GM23338 (cell line): ENCODE measurements at regions not wholly inside any gene's neighbourhood (a gene's known extent, or its start where the extent isn't known, plus 50 kb on each side); places are given as distances from the start of the nearest gene placed in this dataset.
"Not testable (repeated sequence)": the region's sequence is repeated elsewhere in the genome, so short reads cannot be mapped to it uniquely, and the experiment has no call there.

Experiments used
- ATAC-seq: fragments of 200-7000 bp; cut with Tn5 transposase; 3 replicates; pipeline ENCODE4 v1.9.1; 2020
- DNase-seq: peaks from one replicate; pipeline ENCODE4 v3.0.0-alpha.2; 2015; ENCODE audit warnings: low spot score
- H2AFZ ChIP-seq: fragments of 200-600 bp; sonication (generic); 2 replicates; pipeline ENCODE4 v1.8.0; 2016; ENCODE audit warnings: antibody characterized with exemption, mild to moderate bottlenecking, moderate library complexity
- H3F3A ChIP-seq: fragments of 200-600 bp; sonication (generic); replicated peaks from 2 replicates; pipeline ENCODE4 v1.8.0; 2017; ENCODE audit warnings: antibody characterized with exemption, mixed run types, low read depth
- H3K27ac ChIP-seq: fragments of 200-600 bp; sonication (generic); 2 replicates; pipeline ENCODE4 v1.6.1; 2016; ENCODE audit warnings: low read depth
- H3K27me3 ChIP-seq: fragments of 200-600 bp; sonication (generic); 2 replicates; pipeline ENCODE4 v1.8.0; 2016; ENCODE audit warnings: mild to moderate bottlenecking, mixed run types, moderate library complexity; ENCODE audit not compliant: insufficient read depth
- H3K36me3 ChIP-seq: fragments of 200-600 bp; sonication (generic); 2 replicates; pipeline ENCODE4 v1.8.0; 2016; ENCODE audit warnings: mild to moderate bottlenecking; ENCODE audit not compliant: insufficient read depth
- H3K4me1 ChIP-seq: fragments of 200-600 bp; sonication (generic); 2 replicates; pipeline ENCODE4 v1.8.0; 2016; ENCODE audit warnings: mild to moderate bottlenecking, moderate library complexity; ENCODE audit not compliant: insufficient read depth
- H3K4me2 ChIP-seq: fragments of 200-600 bp; sonication (generic); 2 replicates; pipeline ENCODE4 v1.7.1; 2017; ENCODE audit warnings: mixed run types
- H3K4me3 ChIP-seq: fragments of 200-600 bp; sonication (generic); 2 replicates; pipeline ENCODE4 v1.6.1; 2016; ENCODE audit warnings: mixed run types
- H3K79me2 ChIP-seq: fragments of 200-600 bp; sonication (generic); replicated peaks from 2 replicates; pipeline ENCODE4 v1.8.0; 2017; ENCODE audit warnings: mild to moderate bottlenecking; ENCODE audit not compliant: insufficient read depth
- H3K9me2 ChIP-seq: fragments of 200-600 bp; sonication (generic); 2 replicates; pipeline ENCODE4 v1.8.0; 2017; ENCODE audit not compliant: insufficient read depth
- H4K20me1 ChIP-seq: fragments of 200-600 bp; sonication (generic); replicated peaks from 2 replicates; pipeline ENCODE4 v1.8.0; 2017; ENCODE audit warnings: mild to moderate bottlenecking; ENCODE audit not compliant: insufficient read depth
- H3K27ac Mint-ChIP-seq: 2 replicates; pipeline ENCODE4 v1.8.0; 2020; ENCODE audit warnings: inconsistent platforms, mild to moderate bottlenecking, moderate library complexity, mixed read lengths
- H3K27me3 Mint-ChIP-seq: 3 replicates; pipeline ENCODE4 v1.8.0; 2022; ENCODE audit warnings: low read depth, mild to moderate bottlenecking, moderate library complexity, mixed read lengths, inconsistent platforms; ENCODE audit not compliant: insufficient read depth, poor library complexity
- H3K36me3 Mint-ChIP-seq: 3 replicates; pipeline ENCODE4 v1.8.0; 2021; ENCODE audit warnings: low read depth, mild to moderate bottlenecking, inconsistent platforms, moderate library complexity, mixed read lengths
- H3K4me1 Mint-ChIP-seq: 3 replicates; pipeline ENCODE4 v1.8.0; 2020; ENCODE audit warnings: mild to moderate bottlenecking, inconsistent platforms, mixed read lengths
- H3K4me3 Mint-ChIP-seq: 3 replicates; pipeline ENCODE4 v1.8.0; 2021; ENCODE audit warnings: moderate library complexity, mild to moderate bottlenecking, inconsistent platforms, mixed read lengths
- H3K9me3 Mint-ChIP-seq: 3 replicates; pipeline ENCODE4 v1.8.0; 2020; ENCODE audit warnings: moderate library complexity, mild to moderate bottlenecking, inconsistent platforms, mixed read lengths
- CREB1 ChIP-seq: fragments of 250-450 bp; sonication (Bioruptor Pico); IDR thresholded peaks from 2 replicates; pipeline ENCODE4 v1.5.0; 2020; ENCODE audit warnings: low read depth, mild to moderate bottlenecking, moderate library complexity
- ETS1 ChIP-seq: IDR thresholded peaks from 2 replicates; pipeline ENCODE4 v1.6.1; 2016; ENCODE audit warnings: antibody characterized with exemption
- EZH2 ChIP-seq: fragments of 200-600 bp; sonication (generic); IDR thresholded peaks from one replicate; pipeline ENCODE4 v1.8.0; 2017; ENCODE audit warnings: antibody characterized with exemption, mild to moderate bottlenecking, low read depth; ENCODE audit not compliant: unreplicated experiment
- JUNB ChIP-seq: IDR thresholded peaks from one replicate; pipeline ENCODE4 v1.6.1; 2016; ENCODE audit warnings: antibody characterized with exemption; ENCODE audit not compliant: unreplicated experiment
- NANOG ChIP-seq: IDR thresholded peaks from 2 replicates; pipeline ENCODE4 v1.6.1; 2016; ENCODE audit warnings: antibody characterized with exemption, borderline replicate concordance
- POLR2AphosphoS5 ChIP-seq: IDR thresholded peaks from 2 replicates; pipeline ENCODE4 v1.6.1; 2016; ENCODE audit warnings: antibody characterized with exemption, low read depth
- REST ChIP-seq: IDR thresholded peaks from one replicate; pipeline ENCODE4 v1.6.1; 2018; ENCODE audit warnings: antibody characterized with exemption; ENCODE audit not compliant: unreplicated experiment
- ZNF114 ChIP-seq: fragments of 250-450 bp; sonication (Bioruptor Pico); IDR thresholded peaks from 2 replicates; pipeline ENCODE4 v1.5.0; 2020; ENCODE audit warnings: mild to moderate bottlenecking, moderate library complexity
- ZNF331 ChIP-seq: fragments of 250-450 bp; sonication (Bioruptor Pico); IDR thresholded peaks from 2 replicates; pipeline ENCODE4 v1.5.0; 2020; ENCODE audit warnings: low read depth, mild to moderate bottlenecking, moderate library complexity

GRCh38 chr10:16156681-16157080 is 280.1 kb upstream of the PTER start (continued):
- no peak for TF ChIP-seq NANOG
- no peak for TF ChIP-seq REST
- no peak for TF ChIP-seq ETS1
- no peak for TF ChIP-seq CREB1
- TF ChIP-seq ZNF114 (CRISPR knock-in tag), result no peak
- TF ChIP-seq POLR2AphosphoS5, result no peak
- no peak for TF ChIP-seq ZNF331 (CRISPR knock-in tag)

GRCh38 chr10:16165067-16165466 is 271.7 kb upstream of the PTER start:
- peaks cover 21% of the 10 kb centered on the region; the same call in 2 of the 3 replicates for H3K36me3 Mint-ChIP-seq
- H3K79me2 ChIP-seq, H3K27me3 ChIP-seq, ATAC-seq, H3K27me3 Mint-ChIP-seq, H3K27ac Mint-ChIP-seq, H3K4me1 Mint-ChIP-seq, H3K4me2 ChIP-seq, H3K4me3 ChIP-seq, H3F3A ChIP-seq, H3K4me1 ChIP-seq, H3K9me2 ChIP-seq, H3K36me3 ChIP-seq, H3K4me3 Mint-ChIP-seq, H3K27ac ChIP-seq, H2AFZ ChIP-seq, H4K20me1 ChIP-seq, DNase-seq: not testable (repeated sequence)
- H3K9me3 Mint-ChIP-seq, result peaks cover 11% of the 10 kb centered on the region; the same call in 2 of the 3 replicates

- no peak overlapping the region for H3K27ac ChIP-seq
Observed at GRCh38 chr10:16182144-16182543, 254.7 kb upstream of the PTER start.

More at GRCh38 chr10:16182144-16182543, 254.7 kb upstream of the PTER start:
- Mint-ChIP-seq H3K9me3 (peaks cover 23% of the 10 kb centered on the region), H3K4me3 (no peak overlapping the region), H3K27me3 (peaks cover 3% of the 10 kb centered on the region), H3K4me1 (peaks cover 10% of the 10 kb centered on the region; the same call in 2 of the 3 replicates), H3K36me3 (peaks cover 45% of the 10 kb centered on the region; the same call in 2 of the 3 replicates), H3K27ac (no peak overlapping the region)
- no peaks in the 10 kb centered on the region for H3F3A ChIP-seq
- no peak for ATAC-seq
- H3K79me2 ChIP-seq, result no peaks in the 10 kb centered on the region
- H2AFZ ChIP-seq, result no peak overlapping the region
- no peaks in the 10 kb centered on the region for H3K27me3 ChIP-seq
- no peak overlapping the region for H3K4me3 ChIP-seq
- peaks cover 22% of the 10 kb centered on the region for H3K9me2 ChIP-seq
- H3K36me3 ChIP-seq, result no peaks in the 10 kb centered on the region
- TF ChIP-seq JUNB (no peak), REST (no peak), CREB1 (no peak), POLR2AphosphoS5 (no peak), ZNF331 (CRISPR knock-in tag) (no peak), ZNF114 (CRISPR knock-in tag) (no peak), EZH2 (no peak), ETS1 (no peak)
- no peak overlapping the region for H3K4me2 ChIP-seq
- no peak for DNase-seq
- no peaks in the 10 kb centered on the region for H4K20me1 ChIP-seq
- peaks cover 11% of the 10 kb centered on the region for H3K4me1 ChIP-seq
